Islet precursor cell (in vitro differentiated cells): ENCODE measurements at regions not wholly inside any gene's neighbourhood (a gene's known extent, or its start where the extent isn't known, plus 50 kb on each side); places are given as distances from the start of the nearest gene placed in this dataset.
A peak's percentile ranks its signal among the peaks of the same experiment; 100 is the strongest.

Source experiments
- DNase-seq: peaks from one replicate; pipeline ENCODE4 v3.0.0-alpha.2; 2018

GRCh38 chr13:76397413-76397812 is 488.8 kb downstream of the KCTD12 start:
- DNase-seq, result no peak

- DNase-seq, result no peak
Measured at GRCh38 chr13:76389321-76389720, 496.9 kb downstream of the KCTD12 start.

- DNase-seq, result no peak
Measured at GRCh38 chr13:76387566-76387965, 498.6 kb downstream of the KCTD12 start.

- DNase-seq, result no peak
Measured at GRCh38 chr13:76386321-76386720, 499.9 kb downstream of the KCTD12 start.

- DNase-seq, result no peak
Measured at GRCh38 chr13:76385586-76385985, 500.6 kb downstream of the KCTD12 start.

GRCh38 chr13:76383676-76384461 is 502.3 kb downstream of the KCTD12 start:
- peak; percentile 86 for DNase-seq

- no peak for DNase-seq
Measured at GRCh38 chr13:76380446-76381065, 505.6 kb downstream of the KCTD12 start.

- DNase-seq, result no peak
Measured at GRCh38 chr13:76379341-76380105, 506.7 kb downstream of the KCTD12 start.

GRCh38 chr13:76378767-76379166 is 507.4 kb downstream of the KCTD12 start:
- no peak for DNase-seq

GRCh38 chr13:76363682-76364289 is 522.4 kb downstream of the KCTD12 start:
- no peak for DNase-seq

- no peak for DNase-seq
Measured at GRCh38 chr13:76361868-76362267, 524.3 kb downstream of the KCTD12 start.

GRCh38 chr13:76351541-76352229 is 534.5 kb downstream of the KCTD12 start:
- DNase-seq, result no peak

GRCh38 chr13:76350399-76350798 is 535.8 kb downstream of the KCTD12 start:
- DNase-seq, result no peak

GRCh38 chr13:76349700-76350099 is 536.5 kb downstream of the KCTD12 start:
- no peak for DNase-seq

- no peak for DNase-seq
Measured at GRCh38 chr13:76339649-76340048, 546.6 kb downstream of the KCTD12 start.

GRCh38 chr13:76338003-76338402 is 548.2 kb downstream of the KCTD12 start:
- DNase-seq, result no peak

GRCh38 chr13:76336889-76337844 is 549.0 kb downstream of the KCTD12 start:
- DNase-seq, result no peak

GRCh38 chr13:76335463-76335862 is 550.7 kb downstream of the KCTD12 start:
- DNase-seq, result no peak

- no peak for DNase-seq
Measured at GRCh38 chr13:76331943-76332712, 554.1 kb downstream of the KCTD12 start.

GRCh38 chr13:76330761-76331160 is 555.4 kb downstream of the KCTD12 start:
- DNase-seq, result no peak
